Jurkat, Clone E6-1 (cell line): ENCODE measurements at regions not wholly inside any gene's neighbourhood (a gene's known extent, or its start where the extent isn't known, plus 50 kb on each side); places are given as distances from the start of the nearest gene placed in this dataset.
"Not testable (repeated sequence)": the region's sequence is repeated elsewhere in the genome, so short reads cannot be mapped to it uniquely, and the experiment has no call there.

ENCODE experiments used
- DNase-seq: peaks from one replicate; pipeline ENCODE4 v3.0.0-alpha.2; 2011; ENCODE audit warnings: low read depth, low spot score
- H3K4me3 ChIP-seq: 2 replicates; pipeline ENCODE4 v1.5.1; 2011; ENCODE audit warnings: mild to moderate bottlenecking, low read length, control low read depth, moderate library complexity

GRCh38 chr1:228945885-228946284 is 210.6 kb downstream of the RHOU start:
- no peak for DNase-seq

GRCh38 chr1:228949617-228950016 is 214.3 kb downstream of the RHOU start:
- not testable (repeated sequence) for DNase-seq, H3K4me3 ChIP-seq

More at GRCh38 chr1:228945885-228946284, 210.6 kb downstream of the RHOU start:
- H3K4me3 ChIP-seq = no peak overlapping the region

- DNase-seq = no peak
- no peak overlapping the region for H3K4me3 ChIP-seq
Observed at GRCh38 chr1:228953207-228953606, 217.9 kb downstream of the RHOU start.

- H3K4me3 ChIP-seq, DNase-seq: not testable (repeated sequence)
Observed at GRCh38 chr1:228953808-228954207, 218.5 kb downstream of the RHOU start.

GRCh38 chr1:228955691-228956090 is 220.4 kb downstream of the RHOU start:
- no peak overlapping the region for H3K4me3 ChIP-seq
- no peak for DNase-seq

GRCh38 chr1:228956864-228957263 is 221.6 kb downstream of the RHOU start:
- DNase-seq = no peak
- H3K4me3 ChIP-seq = no peak overlapping the region

- DNase-seq = no peak
- H3K4me3 ChIP-seq = no peak overlapping the region
Observed at GRCh38 chr1:228957535-228957934, 222.3 kb downstream of the RHOU start.

GRCh38 chr1:228958121-228958520 is 222.8 kb downstream of the RHOU start:
- no peak overlapping the region for H3K4me3 ChIP-seq
- no peak for DNase-seq

- no peak overlapping the region for H3K4me3 ChIP-seq
- DNase-seq = no peak
Observed at GRCh38 chr1:228958741-228959140, 223.5 kb downstream of the RHOU start.

GRCh38 chr1:228960705-228961104 is 225.4 kb downstream of the RHOU start:
- no peak for DNase-seq
- no peak overlapping the region for H3K4me3 ChIP-seq

- no peak overlapping the region for H3K4me3 ChIP-seq
- no peak for DNase-seq
Observed at GRCh38 chr1:228961511-228961910, 226.2 kb downstream of the RHOU start.

GRCh38 chr1:228963795-228964177 is 228.5 kb downstream of the RHOU start:
- DNase-seq = no peak
- H3K4me3 ChIP-seq = no peak overlapping the region

GRCh38 chr1:228964178-228965089 is 229.2 kb downstream of the RHOU start:
- H3K4me3 ChIP-seq = no peak overlapping the region
- no peak for DNase-seq

- DNase-seq = no peak
- H3K4me3 ChIP-seq = no peak overlapping the region
Observed at GRCh38 chr1:228968891-228969606, 233.8 kb downstream of the RHOU start.

- no peak for DNase-seq
- H3K4me3 ChIP-seq = no peak overlapping the region
Observed at GRCh38 chr1:228969953-228970800, 234.9 kb downstream of the RHOU start.

GRCh38 chr1:228972576-228972975 is 237.3 kb downstream of the RHOU start:
- no peak for DNase-seq
- no peak overlapping the region for H3K4me3 ChIP-seq

GRCh38 chr1:228974273-228974672 is 239.0 kb downstream of the RHOU start:
- H3K4me3 ChIP-seq = no peak overlapping the region
- no peak for DNase-seq

GRCh38 chr1:228975238-228975907 is 240.1 kb downstream of the RHOU start:
- no peak for DNase-seq
- no peak overlapping the region for H3K4me3 ChIP-seq

- H3K4me3 ChIP-seq = no peak overlapping the region
- DNase-seq = no peak
Observed at GRCh38 chr1:228976316-228976715, 241.0 kb downstream of the RHOU start.
